ENCODE measurements at regions not wholly inside any gene's neighbourhood (a gene's known extent, or its start where the extent isn't known, plus 50 kb on each side); places are given as distances from the start of the nearest gene placed in this dataset.

- H3K79me2 ChIP-seq (ENCODE audit: insufficient read depth), result no peaks in the 10 kb centered on the region
- WGBS (ENCODE audit: low lambda C conversion rate), result 33% methylated on average over 1 of the region's 1 CpG
- ChIA-PET CTCF (no interaction called here), POLR2A (no interaction called here)
- no peak for DNase-seq
- H2AFZ ChIP-seq (ENCODE audit: low read depth), result no peak overlapping the region
- H3K9me2 ChIP-seq, result no peaks in the 10 kb centered on the region
- H3F3A ChIP-seq (replicated peaks; ENCODE audit: insufficient read depth), result peaks cover 9% of the 10 kb centered on the region
- peak overlapping the region in 1 of 2 experiments; percentile 3; a peak in 1 of 4 replicates for H3K27ac ChIP-seq (ENCODE audit: low read depth in 2 of 2, low read length in 1 of 2)
- no peaks in the 10 kb centered on the region for H4K20me1 ChIP-seq (ENCODE audit: insufficient read depth)
- H3K4me1 ChIP-seq (ENCODE audit: control insufficient read depth in 1 of 2, insufficient read depth in 2 of 2, low read depth in 1 of 2, low read length in 1 of 2), result peaks cover 3 to 4% of the 10 kb centered on the region in 2 experiments; a peak in 2 of 4 replicates
- H3K4me3 ChIP-seq (ENCODE audit: low read depth in 2 of 2, low read length in 1 of 2), result no peak overlapping the region
- TF ChIP-seq NRF1 (IDR thresholded peaks at IDR 0.05; ENCODE audit: low read depth, low read length) (no peak), REST (IDR thresholded peaks at IDR 0.05; ENCODE audit: low read depth, low read length) (no peak), RAD21 (IDR thresholded peaks at IDR 0.05; ENCODE audit: low read length) (no peak), MXI1 (IDR thresholded peaks at IDR 0.05; ENCODE audit: low read depth, low read length) (no peak), PBX3 (IDR thresholded peaks at IDR 0.05) (peak; percentile 82), TEAD4 (IDR thresholded peaks at IDR 0.05; ENCODE audit: borderline replicate concordance, insufficient read depth) (0 out of 2 replicates have a peak, but pooled peaks have one; percentile 8), TCF12 (IDR thresholded peaks at IDR 0.05) (peak; percentile 67), JUND (IDR thresholded peaks at IDR 0.05) (peak; percentile 37), FOSL2 (IDR thresholded peaks at IDR 0.05; ENCODE audit: borderline replicate concordance, low read depth) (no peak), FOXM1 (IDR thresholded peaks at IDR 0.05; ENCODE audit: low read depth) (no peak), MEF2A (IDR thresholded peaks at IDR 0.05; ENCODE audit: borderline replicate concordance, low read depth) (peak; percentile 78; the same call in 1 of the 2 replicates), RXRA (IDR thresholded peaks at IDR 0.05; ENCODE audit: borderline replicate concordance, low read depth) (no peak), MAX (IDR thresholded peaks at IDR 0.05; ENCODE audit: low read depth) (no peak), SIN3A (IDR thresholded peaks at IDR 0.05; ENCODE audit: borderline replicate concordance, low read depth, low read length) (no peak), EP300 (IDR thresholded peaks at IDR 0.05; ENCODE audit: borderline replicate concordance in 1 of 2, low read depth in 1 of 2, low read length in 1 of 2) (peak in 1 of 2 experiments; percentile 42; a peak in 1 of 4 replicates), ELF1 (IDR thresholded peaks at IDR 0.05) (no peak)
- no peak overlapping the region for H3K4me2 ChIP-seq
- H3K9me3 ChIP-seq, result no peaks in the 10 kb centered on the region
- H3K27me3 ChIP-seq (ENCODE audit: insufficient read depth), result no peaks in the 10 kb centered on the region
- H3K9ac ChIP-seq, result no peak overlapping the region
- no peaks in the 10 kb centered on the region for H3K36me3 ChIP-seq (replicated peaks in 1 of 2; ENCODE audit: control insufficient read depth in 1 of 2, insufficient read depth in 2 of 2, low read length in 1 of 2)
These were observed 450.7 kb downstream of the EFNA5 start for GRCh38 chr5:107219993-107220392.
